ENCODE measurements at regions not wholly inside any gene's neighbourhood (a gene's known extent, or its start where the extent isn't known, plus 50 kb on each side); places are given as distances from the start of the nearest gene placed in this dataset.

- no peak for DNase-seq (ENCODE audit: low read depth in 3 of 3)
Measured at GRCh38 chr16:52874042-52874441, 178.7 kb downstream of the CHD9NB start.

GRCh38 chr16:52872731-52873130 is 180.0 kb downstream of the CHD9NB start:
- DNase-seq (ENCODE audit: low read depth in 3 of 3), result no peak

GRCh38 chr16:52871481-52871880 is 181.2 kb downstream of the CHD9NB start:
- no peak for DNase-seq (ENCODE audit: low read depth in 3 of 3)

GRCh38 chr16:52869243-52869642 is 183.5 kb downstream of the CHD9NB start:
- no peak for DNase-seq (ENCODE audit: low read depth in 3 of 3)

GRCh38 chr16:52863000-52863399 is 189.7 kb downstream of the CHD9NB start:
- DNase-seq (ENCODE audit: low read depth in 3 of 3), result no peak

GRCh38 chr16:52861614-52862022 is 191.1 kb downstream of the CHD9NB start:
- DNase-seq (ENCODE audit: low read depth in 3 of 3), result no peak

- no peak for DNase-seq (ENCODE audit: low read depth in 3 of 3)
Measured at GRCh38 chr16:52855463-52855862, 197.2 kb downstream of the CHD9NB start.

GRCh38 chr16:52852978-52853377 is 199.7 kb downstream of the CHD9NB start:
- DNase-seq (ENCODE audit: low read depth in 3 of 3), result no peak

- DNase-seq (ENCODE audit: low read depth in 3 of 3), result no peak
Measured at GRCh38 chr16:52851211-52851740, 201.4 kb downstream of the CHD9NB start.

GRCh38 chr16:52843381-52843780 is 209.3 kb downstream of the CHD9NB start:
- no peak for DNase-seq (ENCODE audit: low read depth in 3 of 3)

GRCh38 chr16:52837251-52837650 is 215.4 kb downstream of the CHD9NB start:
- no peak for DNase-seq (ENCODE audit: low read depth in 3 of 3)

- no peak for DNase-seq (ENCODE audit: low read depth in 3 of 3)
Measured at GRCh38 chr16:52834736-52835465, 217.8 kb downstream of the CHD9NB start.

GRCh38 chr16:52832771-52833170 is 219.9 kb downstream of the CHD9NB start:
- no peak for DNase-seq (ENCODE audit: low read depth in 3 of 3)

GRCh38 chr16:52827456-52827855 is 225.2 kb downstream of the CHD9NB start:
- DNase-seq (ENCODE audit: low read depth in 3 of 3), result no peak

- no peak for DNase-seq (ENCODE audit: low read depth in 3 of 3)
Measured at GRCh38 chr16:52825892-52826291, 226.8 kb downstream of the CHD9NB start.

- no peak for DNase-seq (ENCODE audit: low read depth in 3 of 3)
Measured at GRCh38 chr16:52819808-52820207, 232.9 kb downstream of the CHD9NB start.

GRCh38 chr16:52819405-52819804 is 233.3 kb downstream of the CHD9NB start:
- no peak for DNase-seq (ENCODE audit: low read depth in 3 of 3)

- DNase-seq (ENCODE audit: low read depth in 3 of 3), result no peak
Measured at GRCh38 chr16:52817696-52818095, 235.0 kb downstream of the CHD9NB start.

- DNase-seq (ENCODE audit: low read depth in 3 of 3), result no peak
Measured at GRCh38 chr16:52816993-52817392, 235.7 kb downstream of the CHD9NB start.

GRCh38 chr16:52812678-52813556 is 239.8 kb downstream of the CHD9NB start:
- DNase-seq (ENCODE audit: low read depth in 3 of 3), result no peak

GRCh38 chr16:52805559-52806168 is 247.0 kb downstream of the CHD9NB start:
- no peak for DNase-seq (ENCODE audit: low read depth in 3 of 3)

- DNase-seq (ENCODE audit: low read depth in 3 of 3), result no peak
Measured at GRCh38 chr16:52800432-52800831, 252.3 kb downstream of the CHD9NB start.
